Left hindlimb (tissue), 1 donor: ENCODE measurements at regions not wholly inside any gene's neighbourhood (a gene's known extent, or its start where the extent isn't known, plus 50 kb on each side); places are given as distances from the start of the nearest gene placed in this dataset.

Experiments used
- DNase-seq: peaks from one replicate; pipeline ENCODE4 v3.0.0-alpha.2; 2018

GRCh38 chr5:12854386-12854785, 950.1 kb upstream of the CTNND2 start:
- no peak for DNase-seq

GRCh38 chr5:12851761-12852160, 947.5 kb upstream of the CTNND2 start:
- no peak for DNase-seq

GRCh38 chr5:12848709-12849108, 944.5 kb upstream of the CTNND2 start:
- DNase-seq: no peak

GRCh38 chr5:12845549-12846159, 941.4 kb upstream of the CTNND2 start:
- DNase-seq: no peak

GRCh38 chr5:12840972-12841371, 936.7 kb upstream of the CTNND2 start:
- no peak for DNase-seq

GRCh38 chr5:12837592-12837991, 933.3 kb upstream of the CTNND2 start:
- no peak for DNase-seq

- no peak for DNase-seq
Measured at GRCh38 chr5:12825163-12825562, 920.9 kb upstream of the CTNND2 start.

- no peak for DNase-seq
Measured at GRCh38 chr5:12805165-12805698, 901.0 kb upstream of the CTNND2 start.

GRCh38 chr5:12799165-12799564, 894.9 kb upstream of the CTNND2 start:
- DNase-seq: no peak

- no peak for DNase-seq
Measured at GRCh38 chr5:12795333-12795663, 891.1 kb upstream of the CTNND2 start.

- no peak for DNase-seq
Measured at GRCh38 chr5:12794476-12795332, 890.5 kb upstream of the CTNND2 start.

GRCh38 chr5:12793373-12793772, 889.1 kb upstream of the CTNND2 start:
- DNase-seq: no peak

GRCh38 chr5:12780536-12780935, 876.3 kb upstream of the CTNND2 start:
- DNase-seq: no peak

- DNase-seq: no peak
Measured at GRCh38 chr5:12777342-12777741, 873.1 kb upstream of the CTNND2 start.

- DNase-seq: no peak
Measured at GRCh38 chr5:12772276-12772675, 868.0 kb upstream of the CTNND2 start.

GRCh38 chr5:12759377-12759776, 855.1 kb upstream of the CTNND2 start:
- DNase-seq: no peak

- DNase-seq: no peak
Measured at GRCh38 chr5:12757035-12757434, 852.8 kb upstream of the CTNND2 start.

GRCh38 chr5:12745537-12745936, 841.3 kb upstream of the CTNND2 start:
- no peak for DNase-seq

- no peak for DNase-seq
Measured at GRCh38 chr5:12743582-12743981, 839.3 kb upstream of the CTNND2 start.

- DNase-seq: no peak
Measured at GRCh38 chr5:12730354-12730753, 826.1 kb upstream of the CTNND2 start.

- DNase-seq: no peak
Measured at GRCh38 chr5:12716664-12717063, 812.4 kb upstream of the CTNND2 start.

GRCh38 chr5:12707560-12707959, 803.3 kb upstream of the CTNND2 start:
- no peak for DNase-seq

GRCh38 chr5:12704955-12705354, 800.7 kb upstream of the CTNND2 start:
- DNase-seq: no peak

- DNase-seq: no peak
Measured at GRCh38 chr5:12703254-12703653, 799.0 kb upstream of the CTNND2 start.
